ENCODE measurements at regions not wholly inside any gene's neighbourhood (a gene's known extent, or its start where the extent isn't known, plus 50 kb on each side); places are given as distances from the start of the nearest gene placed in this dataset.

DNA sequence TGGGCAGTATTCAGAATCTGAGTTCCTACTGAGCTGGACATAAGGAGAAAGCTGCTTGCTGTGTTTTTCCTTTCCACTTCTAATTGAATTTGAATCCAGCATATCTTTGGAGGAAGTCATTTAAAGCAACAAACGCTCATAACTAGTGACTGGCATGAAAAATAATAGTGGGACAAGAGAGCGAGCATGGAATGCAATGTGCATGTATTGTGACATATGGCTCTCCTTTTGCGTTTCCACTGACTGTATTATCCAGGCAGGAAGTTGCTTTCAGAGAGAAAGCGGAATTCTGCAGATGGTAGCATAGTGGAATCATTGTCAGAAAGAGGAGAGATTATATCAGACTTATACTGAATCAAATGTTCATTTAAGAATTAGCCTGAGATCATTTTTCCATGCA, 368.6 kb downstream of the REEP3 start:
- no peaks in the 10 kb centered on the region for H3K4me1 Mint-ChIP-seq
- DNase-seq (no peak), ATAC-seq (replicated peaks) (no peak)
- peaks cover 10 to 16% of the 10 kb centered on the region in 2 donors for H3K27me3 Mint-ChIP-seq
- H3K9me3 Mint-ChIP-seq: no peaks in the 10 kb centered on the region
- H3K36me3 Mint-ChIP-seq: no peaks in the 10 kb centered on the region
- no peak overlapping the region for H3K4me3 Mint-ChIP-seq
- H3K27ac Mint-ChIP-seq: no peak overlapping the region

DNA sequence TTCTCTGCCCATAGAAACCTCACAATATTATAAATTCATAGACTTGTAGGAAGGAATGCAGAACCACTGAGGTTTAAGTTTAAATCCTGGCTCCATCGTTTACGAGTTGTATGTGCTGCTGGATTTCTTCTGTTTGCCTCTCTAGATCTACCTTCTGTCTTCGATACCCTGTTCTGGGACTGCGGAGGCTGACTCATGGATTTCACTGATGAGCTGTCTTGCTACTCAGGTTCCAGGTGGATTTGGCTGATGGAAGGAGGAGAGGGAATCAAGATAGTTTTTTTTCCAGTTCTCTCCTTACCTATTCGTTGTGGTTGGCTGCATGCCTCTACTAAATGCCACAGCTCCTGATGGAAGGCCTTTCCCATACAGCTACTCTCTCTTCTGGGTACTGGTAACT, 375.8 kb downstream of the REEP3 start:
- Mint-ChIP-seq H3K36me3 (no peaks in the 10 kb centered on the region), H3K27me3 (peaks cover 19 to 21% of the 10 kb centered on the region in 2 donors), H3K27ac (no peak overlapping the region), H3K9me3 (no peaks in the 10 kb centered on the region), H3K4me3 (no peak overlapping the region), H3K4me1 (no peaks in the 10 kb centered on the region)
- DNase-seq (no peak), ATAC-seq (replicated peaks) (no peak)

DNA sequence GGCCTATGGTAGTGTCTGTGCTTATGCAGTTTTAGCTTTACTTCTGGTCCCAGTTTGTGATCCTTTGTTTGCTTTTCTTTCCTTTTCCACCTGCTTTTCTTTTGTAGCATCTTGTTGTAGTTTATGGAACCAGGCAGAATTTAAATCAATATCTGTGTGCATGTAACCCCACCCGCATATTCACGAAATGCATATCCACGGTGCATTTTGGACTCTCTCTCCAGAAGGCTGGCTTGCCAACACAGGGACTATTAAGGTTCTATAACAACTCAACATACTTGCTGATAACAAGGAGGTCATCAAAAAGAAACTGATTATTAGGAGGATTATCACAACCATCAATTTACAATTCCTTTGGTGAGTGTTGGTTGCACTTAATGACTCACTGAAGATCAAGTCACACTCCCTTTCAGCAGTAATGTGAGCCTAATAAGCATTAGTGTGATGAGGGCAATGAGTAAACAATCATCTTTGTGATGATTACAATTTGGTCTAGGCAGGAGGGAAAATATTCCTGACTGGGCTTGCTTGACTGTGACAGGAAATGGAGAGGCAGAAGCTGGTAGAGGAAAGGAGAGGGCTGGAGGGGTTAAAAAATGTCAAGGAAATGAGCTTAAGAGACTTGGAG, 378.6 kb downstream of the REEP3 start:
- Mint-ChIP-seq H3K4me3 (no peak overlapping the region), H3K36me3 (no peaks in the 10 kb centered on the region), H3K27ac (no peak overlapping the region)

DNA sequence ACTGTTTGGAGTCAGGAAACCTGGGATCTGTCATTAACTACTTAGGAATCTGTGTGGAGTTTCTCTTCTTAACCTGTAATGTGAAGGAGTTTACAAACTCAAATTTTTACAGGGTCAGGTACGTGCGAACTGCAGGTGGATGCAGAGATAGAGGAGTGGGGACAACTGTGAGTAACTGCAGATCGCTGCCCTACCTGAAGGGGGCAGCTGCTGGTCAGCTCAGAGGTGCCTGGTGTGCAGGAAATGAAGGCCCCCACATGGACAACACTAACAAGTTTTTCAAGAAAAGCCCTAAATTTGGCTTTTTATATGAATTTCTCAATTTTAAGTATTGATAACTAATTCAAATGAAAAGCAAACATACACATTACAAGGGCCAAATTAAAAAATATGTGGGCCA, 380.0 kb downstream of the REEP3 start:
- no peak overlapping the region for H3K4me3 Mint-ChIP-seq
- no peaks in the 10 kb centered on the region for H3K9me3 Mint-ChIP-seq
- H3K4me1 Mint-ChIP-seq: no peaks in the 10 kb centered on the region
- no peaks in the 10 kb centered on the region for H3K36me3 Mint-ChIP-seq
- ATAC-seq (replicated peaks): no peak
- DNase-seq: no peak
- no peak overlapping the region for H3K27ac Mint-ChIP-seq
- H3K27me3 Mint-ChIP-seq: peaks cover 7 to 8% of the 10 kb centered on the region in 2 donors

More for the DNA sequence above, 378.6 kb downstream of the REEP3 start:
- peaks cover 11% of the 10 kb centered on the region in 2 donors for H3K27me3 Mint-ChIP-seq
- DNase-seq (no peak), ATAC-seq (replicated peaks) (no peak)
- H3K9me3 Mint-ChIP-seq: no peaks in the 10 kb centered on the region
- no peaks in the 10 kb centered on the region for H3K4me1 Mint-ChIP-seq

DNA sequence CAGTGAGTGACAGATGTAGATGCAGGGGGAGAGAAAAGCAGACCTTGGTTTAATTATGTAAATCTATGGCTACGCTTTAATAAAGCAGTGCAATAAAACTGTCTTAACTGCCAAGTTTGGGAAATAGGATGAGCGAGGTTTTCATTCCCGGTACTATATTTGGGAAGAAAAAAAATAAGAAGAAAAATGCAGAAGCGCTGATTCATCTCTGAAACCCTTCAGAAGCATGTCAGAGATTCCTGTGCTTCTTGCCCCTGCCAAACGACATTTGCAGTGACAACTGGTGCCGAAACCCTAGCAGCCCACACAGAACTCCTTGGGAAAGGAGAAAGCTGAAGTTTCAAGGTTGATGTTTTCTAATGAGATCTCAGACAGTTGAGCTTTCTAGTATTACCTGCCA, 380.7 kb downstream of the REEP3 start:
- no peak for ATAC-seq (replicated peaks)
- H3K9me3 Mint-ChIP-seq: no peaks in the 10 kb centered on the region
- no peaks in the 10 kb centered on the region for H3K36me3 Mint-ChIP-seq
- no peaks in the 10 kb centered on the region for H3K4me1 Mint-ChIP-seq
- no peak overlapping the region for H3K27ac Mint-ChIP-seq
- no peak overlapping the region for H3K4me3 Mint-ChIP-seq
- DNase-seq: no peak
- peaks cover 8 to 12% of the 10 kb centered on the region in 2 donors for H3K27me3 Mint-ChIP-seq

DNA sequence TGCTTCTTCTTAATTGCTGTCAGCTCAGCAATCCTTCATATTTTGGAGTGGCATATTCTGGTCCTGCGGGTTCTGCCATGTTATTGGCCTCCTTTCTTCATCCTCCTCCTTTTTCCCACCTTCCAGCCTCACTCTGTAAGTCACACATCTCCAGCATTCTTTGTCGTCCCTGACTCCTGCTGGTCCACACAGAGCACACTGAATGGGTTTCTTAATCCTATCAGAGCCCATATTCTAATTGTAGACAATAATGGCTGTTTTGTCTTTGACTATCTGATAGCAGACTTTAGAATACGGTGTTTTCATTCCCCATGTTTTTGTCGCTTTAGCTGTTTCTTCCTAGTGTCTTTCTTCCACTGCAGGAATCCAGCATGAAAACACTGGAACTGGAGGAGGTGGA, 389.6 kb downstream of the REEP3 start:
- H3K4me3 Mint-ChIP-seq: no peak overlapping the region
- H3K9me3 Mint-ChIP-seq: no peaks in the 10 kb centered on the region
- no peak overlapping the region for H3K27ac Mint-ChIP-seq
- DNase-seq (no peak), ATAC-seq (replicated peaks) (no peak)
- H3K27me3 Mint-ChIP-seq: peaks cover 17 to 25% of the 10 kb centered on the region in 2 donors
- no peaks in the 10 kb centered on the region for H3K36me3 Mint-ChIP-seq
- H3K4me1 Mint-ChIP-seq: no peaks in the 10 kb centered on the region

DNA sequence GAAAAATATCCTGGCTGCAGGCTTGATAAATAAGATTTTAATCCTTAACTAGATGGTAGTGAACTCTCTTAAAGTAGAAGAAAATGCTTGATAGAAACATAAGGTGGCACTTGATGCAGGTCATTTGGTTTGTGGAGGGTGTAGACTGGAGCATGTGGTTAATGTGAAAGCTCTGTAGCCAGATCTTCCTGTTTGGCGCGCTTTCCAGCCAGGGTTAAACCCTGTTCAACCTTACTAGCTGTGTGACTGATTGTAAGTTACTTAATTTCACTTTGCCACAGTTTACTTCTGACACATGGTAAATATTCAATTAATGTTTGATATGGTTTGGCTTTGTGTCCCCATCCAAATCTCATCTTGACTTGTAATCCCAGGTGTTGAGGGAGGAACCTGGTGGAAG, 394.0 kb downstream of the REEP3 start:
- Mint-ChIP-seq H3K27me3 (peaks cover 17 to 21% of the 10 kb centered on the region in 2 donors), H3K36me3 (no peaks in the 10 kb centered on the region), H3K27ac (no peak overlapping the region), H3K4me1 (no peaks in the 10 kb centered on the region), H3K9me3 (no peaks in the 10 kb centered on the region), H3K4me3 (no peak overlapping the region)
- ATAC-seq (replicated peaks) (no peak), DNase-seq (no peak)

DNA sequence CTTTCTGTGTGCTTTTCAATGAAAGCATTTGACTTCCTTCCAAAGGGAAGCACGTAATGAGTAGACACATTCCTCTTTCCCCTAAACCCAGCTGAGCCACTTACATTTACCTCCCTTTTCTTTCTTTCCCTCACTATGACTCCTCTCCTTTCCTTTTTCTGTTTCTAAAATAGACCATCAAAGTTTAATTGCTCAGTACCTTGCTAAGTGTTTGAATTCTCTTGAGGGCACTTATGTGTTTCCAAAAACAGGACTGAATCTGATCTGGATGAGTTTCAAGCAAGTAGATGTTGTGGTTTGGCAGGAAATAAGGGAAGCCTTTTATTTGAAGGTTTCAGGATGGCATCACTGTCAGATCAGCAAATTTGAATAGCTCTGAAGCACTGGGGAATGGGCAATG, 396.2 kb downstream of the REEP3 start:
- no peak for ATAC-seq (replicated peaks)
- Mint-ChIP-seq H3K4me1 (no peaks in the 10 kb centered on the region), H3K27me3 (peaks cover 12 to 22% of the 10 kb centered on the region in 2 donors), H3K4me3 (no peak overlapping the region), H3K36me3 (no peaks in the 10 kb centered on the region), H3K9me3 (no peaks in the 10 kb centered on the region), H3K27ac (no peak overlapping the region)
- no peak for DNase-seq

DNA sequence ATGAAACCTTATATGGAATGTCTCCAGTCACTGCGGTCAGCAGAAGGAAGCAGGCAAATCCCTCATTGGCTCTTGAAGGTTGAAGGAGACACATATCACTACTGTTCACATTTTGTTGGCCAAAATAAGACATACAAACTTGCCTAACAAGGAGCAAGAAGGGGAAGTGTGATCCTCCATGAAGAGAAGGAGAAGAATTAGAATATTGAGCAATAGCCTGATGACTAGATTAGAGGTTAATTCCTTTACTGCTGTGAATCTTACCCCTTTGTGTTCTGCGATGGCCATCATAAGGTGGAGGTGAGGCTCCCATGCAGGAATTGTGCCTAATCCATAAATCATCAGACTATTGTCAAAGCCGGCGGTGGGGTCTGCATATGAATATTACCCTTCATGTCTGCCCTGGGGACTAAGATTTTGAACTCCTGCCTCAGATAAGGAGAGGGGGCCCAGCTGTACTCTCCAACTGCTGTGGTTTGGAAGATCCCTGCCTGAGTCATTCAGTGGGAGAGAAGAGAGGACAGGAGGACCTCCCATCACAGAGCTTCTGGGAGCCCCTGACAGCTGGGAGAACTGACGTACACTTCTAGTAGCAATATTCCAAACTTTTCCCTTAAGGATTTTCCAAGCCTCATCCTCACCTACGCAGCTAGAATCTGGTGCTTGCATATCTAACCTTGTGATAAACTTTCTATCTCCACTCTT, 398.5 kb downstream of the REEP3 start:
- no peak for ATAC-seq (replicated peaks)
- no peak for DNase-seq
- Mint-ChIP-seq H3K4me3 (no peak overlapping the region), H3K4me1 (no peaks in the 10 kb centered on the region), H3K27ac (no peak overlapping the region), H3K9me3 (no peaks in the 10 kb centered on the region), H3K27me3 (peaks cover 16 to 17% of the 10 kb centered on the region in 2 donors), H3K36me3 (no peaks in the 10 kb centered on the region)

DNA sequence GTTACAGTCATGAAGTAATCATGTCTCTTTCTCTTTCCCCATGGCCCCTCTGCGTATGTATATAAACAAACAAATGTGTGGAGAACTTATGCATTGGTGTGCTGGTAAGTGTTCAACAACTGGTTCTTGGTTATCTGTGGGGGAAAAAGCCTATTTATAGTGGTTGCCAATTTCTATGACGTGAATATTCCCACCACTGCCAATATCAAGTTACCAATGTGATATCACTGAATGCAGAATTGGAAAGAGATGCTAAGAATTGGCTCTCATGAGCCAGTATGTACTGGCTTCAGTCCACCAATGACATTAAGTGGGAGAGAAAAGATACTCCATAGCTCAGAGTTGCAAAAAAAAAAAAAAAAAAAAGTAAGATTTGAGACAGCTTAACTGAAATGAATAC, 399.7 kb downstream of the REEP3 start:
- no peak for DNase-seq
- Mint-ChIP-seq H3K4me3 (no peak overlapping the region), H3K27me3 (peaks cover 13 to 16% of the 10 kb centered on the region in 2 donors), H3K4me1 (no peaks in the 10 kb centered on the region), H3K27ac (no peak overlapping the region), H3K9me3 (no peaks in the 10 kb centered on the region), H3K36me3 (no peaks in the 10 kb centered on the region)
- ATAC-seq (replicated peaks): no peak

DNA sequence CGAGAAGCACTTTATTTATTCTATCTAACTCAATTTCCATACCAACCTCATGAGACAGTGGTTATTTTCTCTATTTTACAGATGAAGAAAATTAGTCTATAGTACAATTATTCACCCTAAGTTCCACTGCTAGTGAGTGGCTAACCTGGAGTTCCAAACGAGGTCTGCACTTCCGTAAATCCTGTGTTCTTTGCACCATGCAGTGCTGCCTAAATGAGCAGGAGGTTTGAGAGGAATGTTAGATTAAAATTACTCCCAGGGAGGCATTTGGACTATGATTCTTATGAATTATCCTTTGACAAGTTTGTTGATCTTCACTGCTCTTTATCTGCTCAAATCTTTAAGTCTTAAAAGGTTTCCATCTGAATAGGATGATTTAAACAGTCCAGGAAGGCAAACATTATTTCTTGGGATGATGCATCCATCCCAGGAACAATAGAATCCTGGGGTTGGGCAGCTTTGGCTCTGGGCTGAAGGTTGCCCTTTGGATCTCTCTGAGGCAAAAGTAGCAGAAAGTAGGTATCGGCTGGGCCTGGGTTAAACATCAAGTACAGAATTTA, 400.8 kb downstream of the REEP3 start:
- no peak for ATAC-seq (replicated peaks)
- DNase-seq: no peak
- no peaks in the 10 kb centered on the region for H3K4me1 Mint-ChIP-seq
- peaks cover 13 to 16% of the 10 kb centered on the region in 2 donors for H3K27me3 Mint-ChIP-seq
- no peak overlapping the region for H3K27ac Mint-ChIP-seq
- H3K36me3 Mint-ChIP-seq: no peaks in the 10 kb centered on the region
- H3K9me3 Mint-ChIP-seq: no peaks in the 10 kb centered on the region
- H3K4me3 Mint-ChIP-seq: no peak overlapping the region

DNA sequence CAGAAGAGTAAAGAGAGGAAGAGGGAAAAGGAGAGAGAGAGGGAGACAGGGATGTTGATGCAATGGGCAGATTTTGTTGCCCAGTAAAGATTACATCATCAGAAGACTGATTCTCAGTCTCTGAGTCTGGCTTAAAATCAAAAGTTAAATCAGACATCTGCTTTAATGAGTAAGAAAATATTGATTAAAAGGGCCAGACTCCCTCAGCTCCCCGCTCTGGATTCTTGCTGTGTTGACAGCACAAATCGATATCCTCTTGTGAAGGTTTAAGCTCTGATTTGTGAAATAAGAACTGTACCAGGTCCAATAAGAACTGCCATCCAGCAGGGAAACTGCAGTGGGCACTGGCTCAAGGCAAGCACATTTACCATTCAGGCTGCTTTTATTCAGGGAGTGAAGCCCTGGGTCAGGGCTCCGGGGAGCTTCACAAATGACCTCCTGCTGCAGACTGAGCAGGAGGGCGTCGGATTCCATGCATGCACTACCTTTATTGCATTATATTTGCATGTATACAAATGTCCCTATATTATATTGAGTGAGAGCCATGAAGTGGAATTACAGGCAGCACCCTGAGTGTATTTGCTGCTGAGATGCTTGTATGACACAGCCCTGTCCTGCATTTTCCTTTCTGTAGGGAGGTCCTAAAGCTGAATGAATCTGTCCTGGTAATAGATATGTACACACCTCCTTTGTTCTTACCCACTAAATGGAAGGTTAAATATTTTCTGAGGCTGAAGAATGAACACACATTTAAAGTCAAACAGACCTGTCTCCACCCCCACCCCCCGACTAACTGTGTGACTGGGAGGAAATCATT, 401.5 kb downstream of the REEP3 start:
- peaks cover 13 to 16% of the 10 kb centered on the region in 2 donors for H3K27me3 Mint-ChIP-seq
- no peaks in the 10 kb centered on the region for H3K36me3 Mint-ChIP-seq
- DNase-seq (no peak), ATAC-seq (replicated peaks) (no peak)
- no peak overlapping the region for H3K27ac Mint-ChIP-seq
- H3K4me1 Mint-ChIP-seq: no peaks in the 10 kb centered on the region
- no peaks in the 10 kb centered on the region for H3K9me3 Mint-ChIP-seq
- H3K4me3 Mint-ChIP-seq: no peak overlapping the region

DNA sequence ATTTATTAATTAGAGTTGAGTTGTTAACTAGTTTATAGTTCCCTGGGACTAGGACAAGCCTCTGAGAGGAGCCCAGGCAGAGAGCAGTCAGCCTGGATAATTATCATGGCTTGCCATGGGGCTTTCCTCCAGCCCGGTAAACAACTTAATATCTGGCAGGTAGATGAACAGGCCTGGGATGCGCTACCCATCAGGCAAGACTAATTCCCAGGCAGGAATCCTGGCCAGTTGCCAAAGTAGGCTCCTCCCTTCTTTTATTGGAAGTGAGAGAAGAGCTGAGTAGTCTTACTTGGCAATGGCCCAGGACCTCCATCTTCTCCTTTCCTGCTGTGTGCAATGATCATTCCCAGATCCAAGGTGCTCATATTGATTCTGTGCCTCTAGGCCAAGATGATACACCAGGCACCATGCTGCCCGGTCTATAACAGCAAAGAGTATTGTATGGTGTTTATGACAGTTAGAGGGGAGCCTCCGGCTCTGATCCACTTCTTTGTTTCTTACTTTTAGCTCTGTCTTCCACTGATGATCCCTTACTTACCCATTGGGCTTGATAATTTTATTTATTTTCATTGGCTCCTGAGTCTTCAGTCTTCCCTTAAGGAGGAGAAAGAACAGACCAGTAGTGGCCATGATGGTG, 408.7 kb downstream of the REEP3 start:
- DNase-seq (no peak), ATAC-seq (replicated peaks) (no peak)
- Mint-ChIP-seq H3K27me3 (peaks cover 6 to 7% of the 10 kb centered on the region in 2 donors), H3K27ac (no peak overlapping the region), H3K9me3 (peaks cover 0 to 1% of the 10 kb centered on the region in 2 donors), H3K4me3 (no peak overlapping the region), H3K4me1 (no peaks in the 10 kb centered on the region), H3K36me3 (no peaks in the 10 kb centered on the region)

DNA sequence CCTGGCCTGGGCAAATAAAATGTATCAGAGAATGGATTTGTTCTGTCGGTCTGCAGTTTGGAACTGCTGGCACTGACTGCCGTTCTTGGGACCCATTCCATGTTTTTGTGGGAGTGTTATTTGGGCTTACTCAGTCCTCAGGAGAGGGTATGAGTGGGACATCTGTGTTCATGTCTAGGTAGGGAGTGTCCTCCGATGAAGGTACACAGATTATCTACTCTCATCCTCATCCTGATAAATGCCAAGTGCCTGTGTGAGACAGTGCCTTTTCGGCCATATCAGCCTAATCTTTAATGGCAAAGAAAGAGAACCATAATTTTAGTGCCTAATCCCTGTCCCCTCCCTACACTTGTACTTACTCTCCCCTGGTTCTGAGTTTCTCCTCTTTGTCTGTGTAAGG, 409.4 kb downstream of the REEP3 start:
- DNase-seq (no peak), ATAC-seq (replicated peaks) (no peak)
- peaks cover 6 to 10% of the 10 kb centered on the region in 2 donors for H3K27me3 Mint-ChIP-seq
- no peak overlapping the region for H3K4me3 Mint-ChIP-seq
- H3K36me3 Mint-ChIP-seq: no peaks in the 10 kb centered on the region
- H3K9me3 Mint-ChIP-seq: peaks cover 0 to 1% of the 10 kb centered on the region in 2 donors
- H3K27ac Mint-ChIP-seq: no peak overlapping the region
- no peaks in the 10 kb centered on the region for H3K4me1 Mint-ChIP-seq
